ENCODE measurements at regions not wholly inside any gene's neighbourhood (a gene's known extent, or its start where the extent isn't known, plus 50 kb on each side); places are given as distances from the start of the nearest gene placed in this dataset.
A peak's percentile ranks its signal among the peaks of the same experiment; 100 is the strongest.

GRCh38 chr4:45985038-45985437 is 138.8 kb downstream of the GABRG1 start:
- no peak for DNase-seq

- no peak for DNase-seq
Measured at GRCh38 chr4:45971108-45971507, 152.7 kb downstream of the GABRG1 start.

GRCh38 chr4:45957353-45957752 is 166.5 kb downstream of the GABRG1 start:
- DNase-seq, result no peak

- no peak for DNase-seq
Measured at GRCh38 chr4:45954276-45954675, 169.6 kb downstream of the GABRG1 start.

GRCh38 chr4:45951153-45951552 is 172.7 kb downstream of the GABRG1 start:
- no peak for DNase-seq

GRCh38 chr4:45946699-45947098 is 177.2 kb downstream of the GABRG1 start:
- DNase-seq, result no peak

- DNase-seq, result no peak
Measured at GRCh38 chr4:45944000-45944399, 179.9 kb downstream of the GABRG1 start.

GRCh38 chr4:45939056-45939455 is 184.8 kb downstream of the GABRG1 start:
- no peak for DNase-seq

GRCh38 chr4:45931154-45931553 is 192.7 kb downstream of the GABRG1 start:
- DNase-seq, result no peak

GRCh38 chr4:45927641-45928040 is 196.2 kb downstream of the GABRG1 start:
- no peak for DNase-seq

- DNase-seq, result no peak
Measured at GRCh38 chr4:45925809-45926208, 198.0 kb downstream of the GABRG1 start.

- no peak for DNase-seq
Measured at GRCh38 chr4:45920861-45921260, 203.0 kb downstream of the GABRG1 start.

GRCh38 chr4:45910511-45910910 is 213.3 kb downstream of the GABRG1 start:
- DNase-seq, result no peak

GRCh38 chr4:45897946-45898585 is 225.8 kb downstream of the GABRG1 start:
- DNase-seq, result no peak

- no peak for DNase-seq
Measured at GRCh38 chr4:45883421-45883820, 240.4 kb downstream of the GABRG1 start.

GRCh38 chr4:45876235-45876890 is 247.5 kb downstream of the GABRG1 start:
- DNase-seq, result no peak

GRCh38 chr4:45869184-45869583 is 254.7 kb downstream of the GABRG1 start:
- no peak for DNase-seq

GRCh38 chr4:45865781-45866180 is 258.1 kb downstream of the GABRG1 start:
- DNase-seq, result no peak

- DNase-seq, result no peak
Measured at GRCh38 chr4:45855857-45856256, 268.0 kb downstream of the GABRG1 start.

- DNase-seq, result peak in 1 of 3 donors; percentile 9
Measured at GRCh38 chr4:45846016-45846415, 277.8 kb downstream of the GABRG1 start.

- DNase-seq, result no peak
Measured at GRCh38 chr4:45841791-45842190, 282.1 kb downstream of the GABRG1 start.

- DNase-seq, result no peak
Measured at GRCh38 chr4:45831692-45832091, 292.2 kb downstream of the GABRG1 start.

GRCh38 chr4:45803994-45804393 is 319.9 kb downstream of the GABRG1 start:
- no peak for DNase-seq

- peak in 2 of 3 donors; percentile 10 to 24 for DNase-seq
Measured at GRCh38 chr4:45795135-45795534, 328.7 kb downstream of the GABRG1 start.

All from muscle of back (tissue), 3 donors.